Smooth muscle cell (in vitro differentiated cells): ENCODE measurements at regions not wholly inside any gene's neighbourhood (a gene's known extent, or its start where the extent isn't known, plus 50 kb on each side); places are given as distances from the start of the nearest gene placed in this dataset.
"Not testable (repeated sequence)": the region's sequence is repeated elsewhere in the genome, so short reads cannot be mapped to it uniquely, and the experiment has no call there.

Source experiments
- DNase-seq: peaks from one replicate; lab custom pipeline; 2025; ENCODE audit not compliant: unreplicated experiment; lab: John Stamatoyannopoulos, UW
- H2AFZ ChIP-seq: fragments of 200-600 bp; sonication (generic); 2 replicates; pipeline ENCODE4 v1.6.0; 2016; ENCODE audit warnings: antibody characterized with exemption, low read depth, mild to moderate bottlenecking
- H3F3A ChIP-seq: fragments of 200-600 bp; sonication (generic); 2 replicates; pipeline ENCODE4 v1.6.0; 2017; ENCODE audit warnings: antibody characterized with exemption, low read depth
- H3K27ac ChIP-seq: fragments of 200-600 bp; sonication (generic); 2 replicates; pipeline ENCODE4 v1.5.1; 2016; ENCODE audit warnings: low read depth, mild to moderate bottlenecking
- H3K27me3 ChIP-seq: fragments of 200-600 bp; sonication (generic); 2 replicates; pipeline ENCODE4 v1.6.1; 2016; ENCODE audit warnings: low read depth, mild to moderate bottlenecking
- H3K36me3 ChIP-seq: fragments of 200-600 bp; sonication (generic); 2 replicates; pipeline ENCODE4 v1.5.1; 2016; ENCODE audit warnings: low read depth
- H3K4me1 ChIP-seq: fragments of 200-600 bp; sonication (generic); 2 replicates; pipeline ENCODE4 v1.5.1; 2016; ENCODE audit warnings: low read depth
- H3K4me2 ChIP-seq: fragments of 200-600 bp; sonication (generic); 2 replicates; pipeline ENCODE4 v1.6.0; 2016; ENCODE audit warnings: mild to moderate bottlenecking
- H3K4me3 ChIP-seq: fragments of 200-600 bp; sonication (generic); 2 replicates; pipeline ENCODE4 v1.5.1; 2016; ENCODE audit warnings: mild to moderate bottlenecking
- H3K79me2 ChIP-seq: fragments of 200-600 bp; sonication (generic); 2 replicates; pipeline ENCODE4 v1.6.0; 2016; ENCODE audit warnings: low read depth, mild to moderate bottlenecking
- H3K9ac ChIP-seq: fragments of 200-600 bp; sonication (generic); 2 replicates; pipeline ENCODE4 v1.6.0; 2016; ENCODE audit warnings: low read depth
- H3K9me3 ChIP-seq: fragments of 200-600 bp; sonication (generic); replicated peaks from 2 replicates; pipeline ENCODE4 v1.5.1; 2016; ENCODE audit warnings: low read depth
- H4K20me1 ChIP-seq: fragments of 200-600 bp; sonication (generic); 2 replicates; pipeline ENCODE4 v1.6.0; 2016; ENCODE audit warnings: low read depth
- WGBS: methylation state at CpG from one replicate; pipeline ENCODE4 v1.1.7; 2016; ENCODE audit warnings: low lambda C conversion rate; 5-methylcytosine and 5-hydroxymethylcytosine counted together
- TF ChIP-seq, protein P1 (sequence below): fragments of 200-600 bp; sonication (generic); IDR thresholded peaks from 2 replicates; pipeline ENCODE4 v1.5.1; 2017; ENCODE audit warnings: borderline replicate concordance, mild to moderate bottlenecking, antibody characterized with exemption; ENCODE audit not compliant: insufficient read depth, poor library complexity, severe bottlenecking

DNA sequence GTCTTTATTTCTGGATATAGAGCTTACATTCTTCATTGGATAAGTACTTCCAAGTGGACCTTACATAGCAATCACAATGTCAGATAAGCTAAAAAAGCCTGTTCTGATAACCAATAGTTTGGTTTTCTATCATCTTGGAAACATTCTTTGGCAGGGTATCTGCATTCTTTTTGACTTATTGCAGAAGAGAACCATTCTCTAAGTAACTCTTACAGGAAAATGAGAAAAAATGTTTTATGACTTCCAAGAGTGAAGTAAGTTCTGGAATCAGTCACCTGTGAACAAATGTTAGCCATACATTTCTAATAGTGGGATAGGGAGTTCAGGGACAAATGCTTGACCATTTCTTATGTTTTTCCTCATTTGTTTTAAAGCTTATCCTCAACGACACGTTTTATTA is 564.0 kb downstream of the CD109 start:
- no peaks in the 10 kb centered on the region for H3K27me3 ChIP-seq
- H3F3A ChIP-seq, result no peaks in the 10 kb centered on the region
- no peaks in the 10 kb centered on the region for H3K4me1 ChIP-seq
- 76% methylated on average over 2 of the region's 2 CpGs for WGBS
- DNase-seq, result no peak
- no peaks in the 10 kb centered on the region for H4K20me1 ChIP-seq
- H3K79me2 ChIP-seq, result no peaks in the 10 kb centered on the region
- H3K9ac ChIP-seq, result no peak overlapping the region
- H3K36me3 ChIP-seq, result no peaks in the 10 kb centered on the region
- H3K4me3 ChIP-seq, result no peak overlapping the region
- no peak overlapping the region for H3K4me2 ChIP-seq
- TF ChIP-seq, protein P1, sequence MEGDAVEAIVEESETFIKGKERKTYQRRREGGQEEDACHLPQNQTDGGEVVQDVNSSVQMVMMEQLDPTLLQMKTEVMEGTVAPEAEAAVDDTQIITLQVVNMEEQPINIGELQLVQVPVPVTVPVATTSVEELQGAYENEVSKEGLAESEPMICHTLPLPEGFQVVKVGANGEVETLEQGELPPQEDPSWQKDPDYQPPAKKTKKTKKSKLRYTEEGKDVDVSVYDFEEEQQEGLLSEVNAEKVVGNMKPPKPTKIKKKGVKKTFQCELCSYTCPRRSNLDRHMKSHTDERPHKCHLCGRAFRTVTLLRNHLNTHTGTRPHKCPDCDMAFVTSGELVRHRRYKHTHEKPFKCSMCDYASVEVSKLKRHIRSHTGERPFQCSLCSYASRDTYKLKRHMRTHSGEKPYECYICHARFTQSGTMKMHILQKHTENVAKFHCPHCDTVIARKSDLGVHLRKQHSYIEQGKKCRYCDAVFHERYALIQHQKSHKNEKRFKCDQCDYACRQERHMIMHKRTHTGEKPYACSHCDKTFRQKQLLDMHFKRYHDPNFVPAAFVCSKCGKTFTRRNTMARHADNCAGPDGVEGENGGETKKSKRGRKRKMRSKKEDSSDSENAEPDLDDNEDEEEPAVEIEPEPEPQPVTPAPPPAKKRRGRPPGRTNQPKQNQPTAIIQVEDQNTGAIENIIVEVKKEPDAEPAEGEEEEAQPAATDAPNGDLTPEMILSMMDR, result no peak
- no peak overlapping the region for H3K27ac ChIP-seq
- no peak overlapping the region for H2AFZ ChIP-seq
- H3K9me3 ChIP-seq, result no peaks in the 10 kb centered on the region

- no peaks in the 10 kb centered on the region for H3K36me3 ChIP-seq
- WGBS, result 62% methylated on average over 2 of the region's 2 CpGs
- TF ChIP-seq, protein P1, result no peak
- no peaks in the 10 kb centered on the region for H3F3A ChIP-seq
- no peaks in the 10 kb centered on the region for H3K4me1 ChIP-seq
- H2AFZ ChIP-seq, result peak overlapping the region; percentile 3
- H4K20me1 ChIP-seq, result no peaks in the 10 kb centered on the region
- no peaks in the 10 kb centered on the region for H3K27me3 ChIP-seq
- H3K4me2 ChIP-seq, result peak overlapping the region; percentile 41
- no peak overlapping the region for H3K27ac ChIP-seq
- no peaks in the 10 kb centered on the region for H3K9me3 ChIP-seq
- H3K9ac ChIP-seq, result no peak overlapping the region
- DNase-seq, result no peak
- H3K79me2 ChIP-seq, result no peaks in the 10 kb centered on the region
- no peak overlapping the region for H3K4me3 ChIP-seq
These were observed 560.8 kb downstream of the CD109 start for GRCh38 chr6:74256781-74257180.

DNA sequence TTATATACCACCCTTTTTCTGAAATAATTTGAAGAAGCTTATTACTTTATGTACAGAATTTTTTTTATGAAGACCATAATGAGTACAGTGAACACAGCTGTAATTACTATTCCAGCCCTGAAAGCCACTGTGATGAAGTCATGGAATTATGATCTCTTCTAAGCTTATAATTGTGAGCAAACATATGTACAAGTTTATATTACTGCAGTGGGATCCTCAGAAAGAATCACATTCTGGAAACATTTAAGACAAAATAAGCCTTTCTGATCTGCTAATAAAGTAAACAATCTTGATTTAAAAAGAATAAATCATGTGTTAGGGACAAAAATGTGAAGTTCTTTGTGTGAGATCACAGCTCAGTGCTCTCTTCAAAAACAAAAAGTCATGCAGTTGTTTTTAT is 560.4 kb downstream of the CD109 start:
- TF ChIP-seq, protein P1, result no peak
- Histone ChIP-seq H2AFZ (no peak overlapping the region), H3K27ac (no peak overlapping the region), H4K20me1 (no peaks in the 10 kb centered on the region), H3K4me2 (peak overlapping the region; percentile 41), H3K36me3 (no peaks in the 10 kb centered on the region), H3K79me2 (no peaks in the 10 kb centered on the region), H3F3A (no peaks in the 10 kb centered on the region), H3K9me3 (no peaks in the 10 kb centered on the region), H3K9ac (no peak overlapping the region), H3K27me3 (no peaks in the 10 kb centered on the region), H3K4me1 (no peaks in the 10 kb centered on the region), H3K4me3 (no peak overlapping the region)
- DNase-seq, result no peak

GRCh38 chr6:74255007-74255406 is 559.0 kb downstream of the CD109 start:
- H3K9me3 ChIP-seq, H3K27ac ChIP-seq, H2AFZ ChIP-seq, H3K36me3 ChIP-seq, H3K79me2 ChIP-seq, H3K4me3 ChIP-seq, H3K9ac ChIP-seq, H4K20me1 ChIP-seq, H3K4me2 ChIP-seq, H3K27me3 ChIP-seq, H3F3A ChIP-seq, DNase-seq, H3K4me1 ChIP-seq: not testable (repeated sequence)
- 79% methylated on average over 17 of the region's 24 CpGs for WGBS

- DNase-seq, H2AFZ ChIP-seq, H3K27me3 ChIP-seq, H3K4me3 ChIP-seq, H3K36me3 ChIP-seq, H3K9me3 ChIP-seq, H3K9ac ChIP-seq, H3K4me2 ChIP-seq, H3K79me2 ChIP-seq, H3K27ac ChIP-seq, H3K4me1 ChIP-seq, H3F3A ChIP-seq, H4K20me1 ChIP-seq: not testable (repeated sequence)
- WGBS, result 100% methylated on average over 1 of the region's 1 CpG
These were observed 558.1 kb downstream of the CD109 start for GRCh38 chr6:74254147-74254546.
